H1 (cell line): ENCODE measurements at regions not wholly inside any gene's neighbourhood (a gene's known extent, or its start where the extent isn't known, plus 50 kb on each side); places are given as distances from the start of the nearest gene placed in this dataset.

Experiments used
- CTCF ChIA-PET: fragments of 300-600 bp; sonication (Branson Sonifier 250); formaldehyde crosslinking; loops from one replicate; lab custom pipeline; 2021; ENCODE audit not compliant: partially characterized antibody; lab: Charles Lee
- POLR2A ChIA-PET: fragments of 300-600 bp; sonication (Branson Sonifier 250); formaldehyde crosslinking; loops from one replicate; lab custom pipeline; 2021; ENCODE audit warnings: inconsistent platforms; ENCODE audit not compliant: partially characterized antibody; lab: Charles Lee
- DNase-seq, 2 experiments: peaks; one replicate each; pipeline versions ENCODE4 v3.0.0 to v3.0.0-alpha.2; 2010 to 2022; ENCODE audit warnings: low spot score in 2 of 2, low read depth in 1 of 2, mixed read lengths in 1 of 2
- FAIRE-seq: peaks from 2 replicates; lab custom pipeline; 2011; peaks lifted over from hg19 to GRCh38; lab: Jason Lieb, UNC
- H2AFZ ChIP-seq: 2 replicates; pipeline ENCODE4 v1.8.1; 2012; ENCODE audit warnings: low read length, inconsistent platforms
- H2AK5ac ChIP-seq: 2 replicates; pipeline ENCODE4 v1.6.1; 2013; ENCODE audit warnings: low read depth, low read length
- H2BK120ac ChIP-seq: replicated peaks from 2 replicates; pipeline ENCODE3; 2013; ENCODE audit warnings: low read depth, low read length, inconsistent platforms
- H2BK12ac ChIP-seq: 2 replicates; pipeline ENCODE4 v1.6.1; 2013; ENCODE audit warnings: low read depth, low read length
- H2BK15ac ChIP-seq: 2 replicates; pipeline ENCODE4 v1.6.1; 2013; ENCODE audit warnings: low read length
- H2BK20ac ChIP-seq: 2 replicates; pipeline ENCODE4 v1.6.1; 2013; ENCODE audit warnings: low read length
- H2BK5ac ChIP-seq: 2 replicates; pipeline ENCODE4 v1.6.1; 2013; ENCODE audit warnings: low read depth, low read length
- H3K14ac ChIP-seq: 2 replicates; pipeline ENCODE4 v1.6.1; 2013; ENCODE audit warnings: inconsistent platforms; ENCODE audit not compliant: insufficient read length
- H3K18ac ChIP-seq: 2 replicates; pipeline ENCODE4 v1.6.1; 2013; ENCODE audit warnings: low read length; ENCODE audit errors: extremely low read depth
- H3K23ac ChIP-seq: 2 replicates; pipeline ENCODE4 v1.6.1; 2013; ENCODE audit warnings: inconsistent platforms; ENCODE audit not compliant: insufficient read length
- H3K23me2 ChIP-seq: 2 replicates; pipeline ENCODE4 v1.6.1; 2013; ENCODE audit warnings: low read depth, low read length
- H3K27ac ChIP-seq: 2 replicates; pipeline ENCODE4 v1.6.1; 2011; ENCODE audit warnings: low read depth, low read length, inconsistent platforms
- H3K27me3 ChIP-seq, 4 experiments: replicated peaks in 1 of 4; 1 replicate in 1 of 4; 2 replicates in 3 of 4; pipeline versions ENCODE4 v1.6.1 to v1.8.1; 2011 to 2013; ENCODE audit warnings: low read length in 3 of 4, mild to moderate bottlenecking in 3 of 4, inconsistent platforms in 2 of 4, mixed read lengths in 2 of 4, moderate library complexity in 1 of 4; ENCODE audit not compliant: control insufficient read depth in 3 of 4, insufficient read depth in 3 of 4; ENCODE audit errors: extremely low read depth in 1 of 4
- H3K36me3 ChIP-seq, 4 experiments: 2 replicates each; pipeline versions ENCODE4 v1.6.1 to v1.8.1; 2011 to 2013; ENCODE audit warnings: mild to moderate bottlenecking in 4 of 4, low read length in 3 of 4, moderate library complexity in 2 of 4, control low read depth in 1 of 4, inconsistent platforms in 1 of 4; ENCODE audit not compliant: insufficient read depth in 4 of 4, control insufficient read depth in 2 of 4
- H3K4ac ChIP-seq: replicated peaks from 2 replicates; pipeline ENCODE3; 2013; ENCODE audit warnings: low read length, low read depth, mixed read lengths, inconsistent platforms; ENCODE audit not compliant: insufficient read length
- H3K4me1 ChIP-seq, 4 experiments: replicated peaks in 1 of 4; 1 replicate in 1 of 4; 2 replicates in 3 of 4; pipeline versions ENCODE4 v1.6.1 to v1.8.1; 2011 to 2013; ENCODE audit warnings: low read length in 3 of 4, inconsistent platforms in 2 of 4, mixed read lengths in 1 of 4; ENCODE audit not compliant: insufficient read depth in 4 of 4, control insufficient read depth in 3 of 4
- H3K4me2 ChIP-seq, 2 experiments: 2 replicates each; pipeline versions ENCODE4 v1.6.1 to v1.8.1; 2011 to 2013; ENCODE audit warnings: low read depth in 2 of 2, low read length in 2 of 2, control low read depth in 1 of 2, inconsistent platforms in 1 of 2, mild to moderate bottlenecking in 1 of 2; ENCODE audit not compliant: insufficient read depth in 1 of 2
- H3K4me3 ChIP-seq, 4 experiments: fragments of 200-600, 300-600 bp in 1 of 4; sonication (generic), shearing (Covaris generic), sonication (Bioruptor Twin) in 1 of 4; 2 replicates each; pipeline versions ENCODE4 v1.5.1 to v1.8.1; 2011 to 2016; ENCODE audit warnings: low read length in 4 of 4, low read depth in 3 of 4, control low read depth in 2 of 4, inconsistent platforms in 2 of 4, mild to moderate bottlenecking in 2 of 4, mixed read lengths in 1 of 4, moderate library complexity in 1 of 4; ENCODE audit not compliant: insufficient read depth in 2 of 4; ENCODE audit errors: extremely low read depth in 1 of 4
- H3K56ac ChIP-seq: replicated peaks from 2 replicates; pipeline ENCODE3; 2013; ENCODE audit warnings: low read depth, mild to moderate bottlenecking, mixed read lengths, low read length, inconsistent platforms; ENCODE audit not compliant: insufficient read length
- H3K79me1 ChIP-seq: 2 replicates; pipeline ENCODE4 v1.6.1; 2013; ENCODE audit warnings: low read depth, low read length, control low read depth
- H3K79me2 ChIP-seq, 2 experiments: 2 replicates each; pipeline versions ENCODE4 v1.6.1 to v1.8.1; 2012 to 2013; ENCODE audit warnings: low read length in 2 of 2, mild to moderate bottlenecking in 2 of 2, inconsistent platforms in 1 of 2; ENCODE audit not compliant: insufficient read depth in 2 of 2, control insufficient read depth in 1 of 2
- H3K9ac ChIP-seq, 4 experiments: replicated peaks in 1 of 4; 1 replicate in 1 of 4; 2 replicates in 3 of 4; pipeline versions ENCODE4 v1.6.1 to v1.8.1; 2011 to 2013; ENCODE audit warnings: low read depth in 3 of 4, low read length in 3 of 4, control low read depth in 2 of 4, mild to moderate bottlenecking in 2 of 4, moderate library complexity in 2 of 4, inconsistent platforms in 1 of 4; ENCODE audit errors: extremely low read depth in 1 of 4
- H3K9me3 ChIP-seq, 2 experiments: 2 replicates each; pipeline versions ENCODE4 v1.6.1 to v1.8.1; 2012 to 2013; ENCODE audit warnings: mild to moderate bottlenecking in 2 of 2, moderate library complexity in 2 of 2, control low read depth in 1 of 2, inconsistent platforms in 1 of 2, low read depth in 1 of 2, low read length in 1 of 2, mixed read lengths in 1 of 2; ENCODE audit not compliant: insufficient read depth in 2 of 2
- H4K20me1 ChIP-seq, 2 experiments: replicated peaks in 1 of 2; 2 replicates each; pipeline versions ENCODE3 to v1.8.1; 2011 to 2013; ENCODE audit warnings: inconsistent platforms in 2 of 2, low read length in 2 of 2, mild to moderate bottlenecking in 1 of 2; ENCODE audit not compliant: insufficient read depth in 2 of 2, control insufficient read depth in 1 of 2
- H4K5ac ChIP-seq: 2 replicates; pipeline ENCODE4 v1.6.1; 2013; ENCODE audit warnings: low read length, low read depth, mixed read lengths, inconsistent platforms; ENCODE audit not compliant: insufficient read length
- H4K8ac ChIP-seq: 2 replicates; pipeline ENCODE4 v1.8.0; 2013; ENCODE audit warnings: mild to moderate bottlenecking, moderate library complexity, low read length, inconsistent platforms; ENCODE audit not compliant: insufficient read depth; ENCODE audit errors: extremely low read depth
- H4K91ac ChIP-seq: replicated peaks from 2 replicates; pipeline ENCODE3; 2013; ENCODE audit warnings: low read length, mixed read lengths, inconsistent platforms; ENCODE audit not compliant: insufficient read length
- CEBPB ChIP-seq: IDR thresholded peaks from 2 replicates; pipeline ENCODE4 v1.6.1; 2012; ENCODE audit warnings: low read depth, low read length
- CHD1 ChIP-seq: IDR thresholded peaks from 2 replicates; pipeline ENCODE4 v1.6.1; 2012; ENCODE audit warnings: low read depth, low read length, improper control_type of control experiment
- JUN ChIP-seq: IDR thresholded peaks from 2 replicates; pipeline ENCODE4 v1.6.1; 2011; ENCODE audit warnings: low read depth, mild to moderate bottlenecking, improper control_type of control experiment, low read length
- PHF8 ChIP-seq: fragments of 200-600 bp; sonication (generic); conservative IDR thresholded peaks from 2 replicates; pipeline ENCODE4 v1.7.1; 2012; ENCODE audit warnings: low read depth, mild to moderate bottlenecking, inconsistent platforms, low read length, moderate library complexity
- POU5F1 ChIP-seq: IDR thresholded peaks from 2 replicates; pipeline ENCODE4 v1.6.1; 2011; ENCODE audit warnings: low read depth, mild to moderate bottlenecking, low read length, moderate library complexity
- RFX5 ChIP-seq: IDR thresholded peaks from 2 replicates; pipeline ENCODE4 v1.6.1; 2011; ENCODE audit warnings: low read depth, low read length, improper control_type of control experiment, borderline replicate concordance
- RXRA ChIP-seq: IDR thresholded peaks from 2 replicates; pipeline ENCODE4 v1.6.1; 2011; ENCODE audit warnings: low read depth, mild to moderate bottlenecking, low read length, moderate library complexity; ENCODE audit not compliant: insufficient read depth
- SUZ12 ChIP-seq: fragments of 200-600 bp; sonication (generic); IDR thresholded peaks from 2 replicates; pipeline ENCODE4 v1.6.1; 2012; ENCODE audit warnings: mild to moderate bottlenecking, inconsistent platforms, low read length, moderate library complexity, mixed read lengths
- TBP ChIP-seq: IDR thresholded peaks from 2 replicates; pipeline ENCODE4 v1.6.1; 2011; ENCODE audit warnings: low read depth, low read length, improper control_type of control experiment
- WGBS, 2 experiments: shearing (Covaris generic) in 1 of 2; methylation state at CpG; one replicate each; pipeline versions ENCODE4 v1.1.6 to v1.1.7; 2013 to 2015; ENCODE audit warnings: low lambda C conversion rate in 2 of 2, mixed read lengths in 2 of 2, inconsistent platforms in 1 of 2, low coverage in 1 of 2, missing lambda C conversion rate in 1 of 2; ENCODE audit not compliant: insufficient replicate concordance in 2 of 2, insufficient coverage in 1 of 2, insufficient read length in 1 of 2; ENCODE audit errors: extremely low coverage in 1 of 2, missing lambda C conversion rate in 1 of 2; 5-methylcytosine and 5-hydroxymethylcytosine counted together

DNA sequence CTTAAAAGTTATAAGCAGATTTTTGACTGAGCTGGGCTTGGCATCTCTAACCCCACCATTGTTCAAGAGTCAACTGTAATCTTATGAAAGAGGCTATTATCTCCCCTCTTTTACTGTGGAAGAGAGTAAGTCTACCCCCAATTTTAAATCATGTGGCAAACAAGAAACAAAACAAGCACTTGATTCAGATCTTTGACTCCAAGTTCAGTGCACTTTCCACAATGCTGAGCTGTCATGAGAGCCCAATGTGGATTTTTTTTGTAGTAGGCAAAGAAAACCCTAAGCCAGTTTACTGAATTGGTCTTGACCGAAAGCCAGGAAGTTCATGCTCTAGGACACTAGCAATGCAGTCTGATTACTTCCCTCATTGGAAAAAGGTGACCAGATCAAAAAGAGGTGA, 306.2 kb downstream of the GALC start:
- Histone ChIP-seq H4K91ac (no peak overlapping the region), H3K79me1 (no peaks in the 10 kb centered on the region), H2AFZ (no peak overlapping the region), H4K5ac (no peak overlapping the region), H2AK5ac (no peak overlapping the region), H2BK120ac (no peak overlapping the region), H3K4me2 (no peak overlapping the region), H3K9me3 (no peaks in the 10 kb centered on the region), H3K79me2 (no peaks in the 10 kb centered on the region), H2BK20ac (no peak overlapping the region), H3K27ac (no peak overlapping the region), H3K9ac (no peak overlapping the region), H3K56ac (no peak overlapping the region), H3K23ac (no peak overlapping the region), H3K27me3 (no peaks in the 10 kb centered on the region), H3K4me3 (no peak overlapping the region), H2BK15ac (no peak overlapping the region), H3K4ac (no peak overlapping the region), H3K4me1 (no peaks in the 10 kb centered on the region), H2BK5ac (no peak overlapping the region), H4K8ac (no peak overlapping the region), H3K23me2 (no peaks in the 10 kb centered on the region), H2BK12ac (no peak overlapping the region), H3K36me3 (no peaks in the 10 kb centered on the region), H3K18ac (no peak overlapping the region), H3K14ac (no peak overlapping the region), H4K20me1 (no peaks in the 10 kb centered on the region)
- POLR2A ChIA-PET, result no interaction called here
- TF ChIP-seq POU5F1, result no peak
- no peak for TF ChIP-seq RXRA
- no peak for TF ChIP-seq PHF8
- no peak for TF ChIP-seq TBP
- no peak for TF ChIP-seq CHD1
- TF ChIP-seq JUN, result no peak
- no peak for TF ChIP-seq CEBPB
- TF ChIP-seq RFX5, result no peak
- no peak for TF ChIP-seq SUZ12
- CTCF ChIA-PET, result interaction anchor here (1.4 to 1.5 kb wide), 2 partner anchors 10 to 158 kb away, joined by 3 to 4 read pairs; no protein-coding TSS in a partner anchor
- 94% methylated on average over 1 of the region's 1 CpG; no CpG with 5 or more reads in 1 of the 2 experiments for WGBS, 2 experiments
- no peak for FAIRE-seq
- DNase-seq, result no peak
